ENCODE measurements at regions not wholly inside any gene's neighbourhood (a gene's known extent, or its start where the extent isn't known, plus 50 kb on each side); places are given as distances from the start of the nearest gene placed in this dataset.

DNA sequence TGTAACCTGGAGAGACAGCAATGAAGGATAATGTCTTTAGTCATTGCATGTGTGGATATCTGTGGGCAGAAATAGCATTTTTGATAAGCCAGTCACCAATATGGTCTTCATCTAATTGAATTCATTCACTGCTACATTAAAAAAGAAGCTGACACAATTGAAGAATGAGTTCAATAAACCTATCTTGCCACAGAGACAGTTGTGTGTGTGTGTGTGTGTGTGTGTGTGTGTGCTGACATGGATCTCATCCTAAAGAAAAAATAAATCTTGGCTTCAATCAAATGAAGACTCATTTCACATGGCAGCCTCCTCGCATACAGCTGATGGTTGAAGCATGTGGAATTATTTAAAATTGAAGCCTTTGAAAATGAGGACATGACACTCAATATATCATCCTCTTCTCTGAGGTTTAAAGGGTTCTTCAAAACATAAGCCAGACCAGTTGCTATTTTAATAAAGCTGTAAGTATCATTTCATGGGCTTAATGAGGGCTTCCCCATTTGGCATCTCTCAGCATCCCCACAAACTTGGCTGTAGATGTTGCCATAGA lies 118.5 kb upstream of the PTPN3 start:
- TF ChIP-seq POLR2AphosphoS5 (IDR thresholded peaks at IDR 0.05; ENCODE audit: borderline replicate concordance, low read depth, low read length) (no peak), EZH2 (IDR thresholded peaks at IDR 0.05) (no peak), FOXP2 (optimal IDR thresholded peaks at IDR 0.05; ENCODE audit: control extremely low read depth, extremely low read length, insufficient read depth) (no peak)

All from SK-N-MC (cell line).